Fibroblast of peridontal ligament (primary cell): ENCODE measurements at regions not wholly inside any gene's neighbourhood (a gene's known extent, or its start where the extent isn't known, plus 50 kb on each side); places are given as distances from the start of the nearest gene placed in this dataset.

Experiments
- DNase-seq: peaks from one replicate; pipeline ENCODE4 v3.0.0-alpha.2; 2010; ENCODE audit errors: extremely low read depth

GRCh38 chr11:40062616-40063015 lies 1396.8 kb downstream of the LRRC4C start:
- DNase-seq, result no peak

DNA sequence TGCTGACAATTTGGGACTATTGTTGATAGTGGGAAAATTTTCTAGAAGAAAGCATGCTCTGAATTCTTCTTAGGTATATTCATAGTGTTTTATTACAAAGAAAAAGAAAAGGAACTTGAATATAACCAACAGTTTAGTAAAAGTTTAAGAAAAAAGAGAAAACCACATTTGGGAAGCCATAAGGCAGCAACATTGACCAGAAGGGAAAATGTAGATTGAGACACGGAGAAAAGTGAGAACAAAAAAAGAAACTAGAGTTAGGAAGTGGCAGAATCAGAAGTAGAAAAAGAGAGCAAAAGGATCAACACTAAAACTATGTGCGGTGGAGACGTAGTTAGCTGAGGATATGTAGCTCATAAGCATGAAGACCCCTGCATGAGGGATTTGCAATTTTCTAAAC lies 1398.2 kb downstream of the LRRC4C start:
- no peak for DNase-seq

GRCh38 chr11:40054631-40055030 lies 1404.8 kb downstream of the LRRC4C start:
- no peak for DNase-seq

GRCh38 chr11:40045312-40045711 lies 1414.1 kb downstream of the LRRC4C start:
- DNase-seq, result no peak

DNA sequence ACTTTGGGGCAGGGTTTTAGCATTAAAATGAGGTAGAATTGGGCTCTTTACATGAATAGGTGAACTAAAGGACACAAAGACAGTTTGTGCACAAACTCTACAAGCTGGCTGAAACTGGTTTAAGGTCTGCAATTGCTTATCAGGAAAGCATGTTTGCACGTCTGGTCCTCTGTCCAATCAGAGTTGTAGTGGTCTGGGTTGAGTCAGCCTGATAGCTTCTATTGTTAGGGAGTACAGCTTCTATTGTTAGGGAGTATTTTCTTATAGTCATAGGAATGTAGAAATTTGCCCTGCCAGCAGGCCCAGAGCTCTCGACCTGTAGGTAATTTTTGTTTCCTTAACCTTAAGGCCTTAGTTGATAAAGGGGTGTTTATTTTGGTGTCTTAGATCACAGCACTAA lies 1422.4 kb downstream of the LRRC4C start:
- no peak for DNase-seq

- no peak for DNase-seq
These were observed 1427.1 kb downstream of the LRRC4C start for GRCh38 chr11:40032331-40032730.

- no peak for DNase-seq
These were observed 1428.6 kb downstream of the LRRC4C start for GRCh38 chr11:40030867-40031266.

GRCh38 chr11:40029391-40029790 lies 1430.1 kb downstream of the LRRC4C start:
- DNase-seq, result no peak

DNA sequence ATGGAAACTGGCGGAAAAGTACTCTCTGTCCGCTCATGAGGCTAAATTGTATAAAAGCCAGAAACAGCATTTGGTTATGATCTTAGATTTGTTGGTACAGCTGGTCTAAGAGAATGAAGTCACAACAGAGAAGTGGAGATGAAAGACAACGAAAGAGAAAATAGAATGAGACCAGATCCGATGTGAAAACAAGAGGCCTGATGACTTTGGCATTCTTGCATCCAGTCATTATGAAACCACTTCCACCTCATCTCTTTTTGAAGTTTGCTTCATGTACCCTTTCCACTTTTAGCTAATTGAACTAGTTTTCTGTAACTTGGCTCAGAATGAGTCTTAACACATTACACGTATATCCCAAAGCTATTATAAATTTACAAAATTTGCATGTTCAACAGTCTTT lies 1431.7 kb downstream of the LRRC4C start:
- no peak for DNase-seq

DNA sequence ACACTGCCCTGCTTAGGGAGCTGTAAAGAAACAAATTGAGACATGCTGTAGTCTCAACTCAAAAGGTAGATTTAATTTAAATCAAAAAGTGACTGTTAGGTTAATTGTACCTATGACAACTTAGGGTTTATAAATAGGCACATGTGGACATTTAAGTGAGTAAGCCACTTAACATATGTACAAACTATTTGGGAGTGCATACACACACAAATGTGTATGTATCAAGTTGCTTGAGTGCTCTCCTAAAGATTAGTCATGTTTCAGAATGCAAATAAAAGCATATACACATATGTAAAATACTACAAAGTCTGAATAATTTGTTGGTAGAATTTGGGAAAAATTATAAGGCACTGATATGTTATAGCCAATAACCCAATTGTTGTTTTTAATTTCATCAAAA lies 1435.7 kb downstream of the LRRC4C start:
- no peak for DNase-seq

DNA sequence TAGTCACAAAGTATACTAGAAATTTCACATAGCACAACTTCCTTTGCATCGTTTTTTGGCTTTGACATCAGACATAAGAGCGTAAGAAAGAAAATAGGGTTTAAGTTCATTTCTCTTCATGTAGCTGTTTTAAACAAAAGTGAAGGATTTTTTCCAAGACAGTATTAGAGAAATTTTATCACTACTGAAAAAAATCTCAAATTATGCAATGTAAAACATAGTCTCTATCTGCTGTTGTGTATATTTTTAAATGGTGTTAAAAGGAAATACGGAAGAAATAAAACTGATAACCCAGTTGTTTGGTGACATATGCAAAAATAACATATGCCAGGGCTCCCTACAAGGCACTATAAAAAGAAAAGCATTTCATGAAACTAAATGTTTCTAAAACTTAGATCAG lies 1449.4 kb downstream of the LRRC4C start:
- no peak for DNase-seq

- DNase-seq, result no peak
These were observed 1466.9 kb downstream of the LRRC4C start for GRCh38 chr11:39992551-39992950.

- no peak for DNase-seq
These were observed 1469.0 kb downstream of the LRRC4C start for GRCh38 chr11:39990421-39990831.

DNA sequence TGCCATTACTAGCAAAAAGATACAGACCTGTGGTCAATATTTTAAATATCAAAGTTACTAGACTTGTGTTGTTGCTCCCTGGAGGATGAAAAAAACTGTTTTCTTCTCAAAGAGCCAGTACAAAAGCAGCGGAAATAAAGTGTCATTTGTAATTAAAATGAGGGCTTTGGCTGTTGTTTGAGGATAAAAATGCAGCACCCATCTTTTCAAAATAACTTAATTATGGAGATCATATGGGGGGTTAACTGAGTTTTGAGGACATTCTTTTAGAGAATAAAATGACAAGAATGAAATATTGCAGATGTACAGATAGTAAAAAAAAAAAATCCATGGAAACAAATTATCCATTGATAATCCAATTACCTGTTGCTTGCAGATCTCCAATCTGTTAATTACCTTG lies 1484.4 kb downstream of the LRRC4C start:
- no peak for DNase-seq

DNA sequence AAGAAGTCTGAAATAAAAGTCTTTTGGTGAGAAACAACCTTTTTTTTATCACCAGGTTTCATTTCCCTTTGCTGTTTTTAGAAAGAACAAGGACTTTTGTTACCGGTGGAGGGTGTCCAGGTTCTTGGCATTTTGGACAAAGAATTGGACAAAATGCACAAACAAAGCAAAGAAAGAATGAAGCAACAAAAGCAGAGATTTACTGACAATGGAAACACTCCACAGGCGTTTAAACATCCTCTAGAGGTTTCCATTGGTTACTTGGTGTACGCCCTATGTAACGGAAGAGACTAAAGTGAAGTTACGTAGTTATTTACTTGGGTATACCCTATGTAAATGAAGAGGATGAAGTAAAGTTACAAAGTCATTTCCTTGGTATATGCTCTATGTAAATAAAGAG lies 1487.0 kb downstream of the LRRC4C start:
- no peak for DNase-seq

DNA sequence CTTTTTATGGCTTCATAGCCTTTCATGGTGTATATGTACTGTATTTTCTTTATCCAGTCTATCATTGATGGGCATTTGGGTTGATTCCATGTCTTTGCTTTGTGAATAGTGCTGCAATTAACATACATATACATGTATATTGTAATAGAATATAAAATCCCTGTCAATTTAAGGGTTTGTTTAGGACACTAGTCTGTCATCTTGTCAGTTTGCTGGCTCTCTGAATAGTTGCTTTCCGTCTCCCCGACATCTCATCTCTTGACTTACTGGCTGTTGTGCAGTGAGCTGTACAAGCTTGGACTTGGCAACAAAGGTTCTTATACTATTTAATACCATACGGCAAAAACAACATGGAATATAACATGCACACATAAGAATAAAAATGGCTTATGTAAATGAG lies 1487.5 kb downstream of the LRRC4C start:
- DNase-seq, result no peak

- no peak for DNase-seq
These were observed 1491.4 kb downstream of the LRRC4C start for GRCh38 chr11:39968071-39968470.

- DNase-seq, result no peak
These were observed 1493.8 kb downstream of the LRRC4C start for GRCh38 chr11:39965701-39966100.

GRCh38 chr11:39960206-39960605 lies 1499.2 kb downstream of the LRRC4C start:
- DNase-seq, result no peak

DNA sequence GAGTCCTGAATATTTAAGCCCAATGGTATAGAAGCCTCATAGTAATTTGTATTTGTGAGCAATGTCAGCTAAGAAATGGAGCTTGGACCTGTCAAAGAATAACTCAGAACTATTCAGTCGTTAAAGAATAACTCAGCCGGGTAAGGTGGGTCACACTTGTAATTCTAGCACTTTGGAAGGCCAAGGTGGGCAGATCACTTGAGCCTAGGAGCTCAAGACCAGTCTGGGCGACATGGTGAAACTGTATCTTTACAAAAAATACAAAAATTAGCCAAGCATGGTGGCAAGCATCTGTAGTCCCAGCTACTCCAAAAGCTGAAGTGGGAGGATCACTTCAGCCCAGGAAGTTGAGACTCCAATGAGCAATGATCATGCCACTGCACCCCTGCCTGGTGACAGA lies 1526.5 kb downstream of the LRRC4C start:
- DNase-seq, result no peak

- DNase-seq, result no peak
These were observed 1542.2 kb downstream of the LRRC4C start for GRCh38 chr11:39917256-39917655.

GRCh38 chr11:39910087-39910486 lies 1549.4 kb downstream of the LRRC4C start:
- DNase-seq, result no peak

DNA sequence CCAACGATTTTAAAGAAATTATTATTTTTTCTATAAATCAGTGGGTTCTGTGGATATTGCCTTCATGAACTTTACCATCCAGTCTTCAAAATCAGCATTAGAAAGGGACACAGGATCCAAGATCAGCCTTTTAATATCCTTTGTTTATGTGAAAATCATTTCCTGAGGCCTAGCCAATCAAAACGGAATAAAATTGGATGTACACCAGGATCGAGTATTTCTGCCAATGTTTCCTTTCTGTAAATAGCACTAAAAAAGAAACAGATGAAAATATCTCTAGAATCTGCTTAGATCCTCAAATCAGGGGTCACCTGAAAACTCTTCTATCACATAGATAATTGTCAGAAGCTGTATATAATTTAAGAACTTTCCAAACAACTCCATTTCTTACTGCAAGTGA lies 1598.5 kb downstream of the LRRC4C start:
- DNase-seq, result no peak

DNA sequence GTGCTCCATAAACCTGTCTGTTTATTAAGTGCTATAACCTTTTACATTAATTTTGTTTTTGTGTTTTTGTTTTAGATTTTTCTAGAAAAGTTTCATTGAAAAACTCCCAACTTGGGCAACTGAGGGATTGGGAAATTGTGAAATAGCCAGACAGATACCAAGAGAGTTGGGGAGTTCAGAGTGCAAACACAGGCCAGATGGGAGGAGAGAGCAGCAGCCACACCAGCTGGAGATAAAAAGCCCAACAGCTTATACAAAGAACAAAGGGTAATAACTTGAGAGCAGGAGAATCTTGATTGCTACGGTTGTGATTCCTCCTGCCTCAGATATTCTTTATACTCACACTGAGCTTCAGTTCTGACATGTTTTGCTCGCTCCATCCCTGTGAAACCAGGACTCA lies 1642.2 kb downstream of the LRRC4C start:
- no peak for DNase-seq

- no peak for DNase-seq
These were observed 1649.1 kb downstream of the LRRC4C start for GRCh38 chr11:39810358-39810757.
